ENCODE measurements at regions not wholly inside any gene's neighbourhood (a gene's known extent, or its start where the extent isn't known, plus 50 kb on each side); places are given as distances from the start of the nearest gene placed in this dataset.

- Histone ChIP-seq H3K27me3 (no peaks in the 10 kb centered on the region), H3K9me3 (no peaks in the 10 kb centered on the region), H3K4me1 (no peaks in the 10 kb centered on the region), H3K4me3 (replicated peaks in 1 of 3) (no peak overlapping the region), H3K36me3 (no peaks in the 10 kb centered on the region), H3K27ac (no peak overlapping the region)
- no peak for DNase-seq
- WGBS, 2 donors: 90 to 92% methylated on average over 4 of the region's 4 CpGs
- intact Hi-C loops (cut with DNase I): no loop called here
- TF ChIP-seq POLR2A (IDR thresholded peaks at IDR 0.05) (no peak), CTCF (IDR thresholded peaks at IDR 0.05) (no peak)
Observed at GRCh38 chr22:22741843-22742242, 97.4 kb downstream of the GGTLC2 start.

- no peak overlapping the region for H3K4me3 ChIP-seq (replicated peaks in 1 of 3)
- H3K36me3 ChIP-seq: no peaks in the 10 kb centered on the region
- TF ChIP-seq POLR2A (IDR thresholded peaks at IDR 0.05) (no peak), CTCF (IDR thresholded peaks at IDR 0.05) (no peak)
- H3K27me3 ChIP-seq: no peaks in the 10 kb centered on the region
- H3K27ac ChIP-seq: no peak overlapping the region
- 89 to 96% methylated on average over 2 of the region's 2 CpGs for WGBS, 2 donors
- H3K9me3 ChIP-seq: no peaks in the 10 kb centered on the region
- DNase-seq: no peak
- H3K4me1 ChIP-seq: no peaks in the 10 kb centered on the region
- intact Hi-C loops (cut with DNase I): no loop called here
Observed at GRCh38 chr22:22742641-22743040, 98.2 kb downstream of the GGTLC2 start.

GRCh38 chr22:22743128-22743760 is 98.8 kb downstream of the GGTLC2 start:
- Histone ChIP-seq H3K27me3 (no peaks in the 10 kb centered on the region), H3K4me3 (replicated peaks in 1 of 3) (no peak overlapping the region), H3K27ac (no peak overlapping the region), H3K36me3 (no peaks in the 10 kb centered on the region), H3K9me3 (no peaks in the 10 kb centered on the region), H3K4me1 (no peaks in the 10 kb centered on the region)
- intact Hi-C loops (cut with DNase I): no loop called here
- 77 to 88% methylated on average over 3 of the region's 3 CpGs for WGBS, 2 donors
- no peak for DNase-seq
- TF ChIP-seq CTCF (IDR thresholded peaks at IDR 0.05) (no peak), POLR2A (IDR thresholded peaks at IDR 0.05) (no peak)

- Histone ChIP-seq H3K9me3 (no peaks in the 10 kb centered on the region), H3K36me3 (no peaks in the 10 kb centered on the region), H3K4me3 (replicated peaks in 1 of 3) (no peak overlapping the region), H3K4me1 (no peaks in the 10 kb centered on the region), H3K27ac (no peak overlapping the region), H3K27me3 (no peaks in the 10 kb centered on the region)
- WGBS, 2 donors: 87% methylated on average over 9 of the region's 9 CpGs
- intact Hi-C loops (cut with DNase I): no loop called here
- TF ChIP-seq POLR2A (IDR thresholded peaks at IDR 0.05): no peak
- no peak for TF ChIP-seq CTCF (IDR thresholded peaks at IDR 0.05)
- DNase-seq: no peak
Observed at GRCh38 chr22:22744412-22745224, 100.2 kb downstream of the GGTLC2 start.

Measured in thyroid gland (tissue), 4 donors.